HCT116 (cell line): ENCODE measurements at regions not wholly inside any gene's neighbourhood (a gene's known extent, or its start where the extent isn't known, plus 50 kb on each side); places are given as distances from the start of the nearest gene placed in this dataset.

Experiments
- ATAC-seq: fragments of 200-7000 bp; cut with Tn5 transposase; 2 replicates; pipeline ENCODE4 v1.9.1; 2020; ENCODE audit warnings: mild to moderate bottlenecking, moderate library complexity
- BruUV-seq: library from RNA; stranded (reverse); fragments of 400-500 nt; replicated peaks from 2 replicates; lab custom pipeline; 2021; lab: Mats Ljungman, UMichigan
- CTCF ChIA-PET: fragments of 300-600 bp; sonication (Branson Sonifier 250); formaldehyde crosslinking; loops from one replicate; lab custom pipeline; 2021; ENCODE audit warnings: antibody characterized with exemption; lab: Charles Lee
- POLR2A ChIA-PET: fragments of 300-600, 350-600 bp; sonication (Branson Sonifier 250); formaldehyde crosslinking; loops from one replicate; lab custom pipeline; 2021; ENCODE audit warnings: antibody characterized with exemption; lab: Charles Lee
- RAD21 ChIA-PET, 2 experiments: fragments of 300-600 bp; sonication (Branson Sonifier 250); formaldehyde crosslinking; loops; one replicate each; lab custom pipeline; 2023; ENCODE audit warnings: low total read pairs in 2 of 2; ENCODE audit not compliant: uncharacterized antibody in 2 of 2, unreplicated experiment in 2 of 2, low non-redundant PET in 1 of 2; lab: Charles Lee
- DNase-seq: peaks from one replicate; pipeline ENCODE4 v3.0.0-alpha.2; 2010; ENCODE audit warnings: low read depth, low spot score
- H2AFZ ChIP-seq: fragments of 200-600 bp; shearing (Covaris generic), sonication (generic); 2 replicates; pipeline ENCODE4 v1.6.1; 2017; ENCODE audit warnings: low read depth, mixed run types, mixed read lengths, antibody characterized with exemption, low read length; ENCODE audit not compliant: poor library complexity, severe bottlenecking
- H3K27ac ChIP-seq: 2 replicates; pipeline ENCODE4 v1.5.1; 2012; ENCODE audit warnings: low read depth, low read length
- H3K27me3 ChIP-seq: fragments of 200-600 bp; sonication (generic); 2 replicates; pipeline ENCODE4 v1.6.1; 2016; ENCODE audit warnings: mixed run types, low read length, mixed read lengths; ENCODE audit not compliant: insufficient read depth
- H3K36me3 ChIP-seq, 2 experiments: fragments of 200-500 bp in 1 of 2; fragments of 200-600 bp in 1 of 2; sonication (Bioruptor generic) in 1 of 2; sonication (generic) in 1 of 2; 2 replicates each; pipeline versions ENCODE4 v1.5.1 to v1.6.1; 2014 to 2016; ENCODE audit warnings: low read length in 2 of 2, inconsistent platforms in 1 of 2, mixed read lengths in 1 of 2, mixed run types in 1 of 2; ENCODE audit not compliant: insufficient read depth in 2 of 2, control insufficient read depth in 1 of 2
- H3K4me1 ChIP-seq, 2 experiments: fragments of 200-600 bp in 1 of 2; sonication (generic) in 1 of 2; 2 replicates each; pipeline versions ENCODE4 v1.5.1 to v1.6.1; 2012 to 2017; ENCODE audit warnings: low read length in 2 of 2, inconsistent platforms in 1 of 2, mild to moderate bottlenecking in 1 of 2, mixed read lengths in 1 of 2, mixed run types in 1 of 2, moderate library complexity in 1 of 2; ENCODE audit not compliant: insufficient read depth in 2 of 2, control insufficient read depth in 1 of 2
- H3K4me2 ChIP-seq: fragments of 200-600 bp; sonication (generic); 2 replicates; pipeline ENCODE4 v1.6.1; 2017; ENCODE audit warnings: mixed run types, low read length, mixed read lengths
- H3K4me3 ChIP-seq, 2 experiments: fragments of 200-600 bp in 1 of 2; sonication (generic) in 1 of 2; replicated peaks in 1 of 2; 2 replicates each; pipeline ENCODE4 v1.5.1; 2011 to 2016; ENCODE audit warnings: low read length in 2 of 2, control low read depth in 1 of 2, low read depth in 1 of 2, mild to moderate bottlenecking in 1 of 2, mixed read lengths in 1 of 2, mixed run types in 1 of 2
- H3K79me2 ChIP-seq: fragments of 200-600 bp; sonication (generic); 2 replicates; pipeline ENCODE4 v1.6.1; 2017; ENCODE audit warnings: mild to moderate bottlenecking, mixed run types, low read length, moderate library complexity, mixed read lengths; ENCODE audit not compliant: insufficient read depth
- H3K9ac ChIP-seq: fragments of 200-600 bp; sonication (generic); 2 replicates; pipeline ENCODE4 v1.6.1; 2016; ENCODE audit warnings: low read length, mixed read lengths
- H3K9me2 ChIP-seq: fragments of 200-600 bp; sonication (generic), shearing (Covaris generic); 2 replicates; pipeline ENCODE4 v1.6.1; 2017; ENCODE audit warnings: mixed run types, mild to moderate bottlenecking, moderate library complexity; ENCODE audit not compliant: insufficient read depth
- H3K9me3 ChIP-seq, 2 experiments: fragments of 200-500 bp in 1 of 2; fragments of 200-600 bp in 1 of 2; sonication (Bioruptor generic) in 1 of 2; sonication (generic) in 1 of 2; 2 replicates each; pipeline ENCODE4 v1.6.1; 2014 to 2017; ENCODE audit warnings: low read length in 2 of 2, mixed read lengths in 2 of 2, inconsistent platforms in 1 of 2, low read depth in 1 of 2, mild to moderate bottlenecking in 1 of 2, mixed run types in 1 of 2, moderate library complexity in 1 of 2; ENCODE audit not compliant: control insufficient read depth in 1 of 2, insufficient read depth in 1 of 2
- H4K20me1 ChIP-seq: fragments of 200-600 bp; sonication (generic), shearing (Covaris generic); 2 replicates; pipeline ENCODE4 v1.6.1; 2017; ENCODE audit warnings: mixed run types, mild to moderate bottlenecking, moderate library complexity; ENCODE audit not compliant: insufficient read depth
- CBX3 ChIP-seq: IDR thresholded peaks from 2 replicates; pipeline ENCODE4 v1.6.1; 2012; ENCODE audit warnings: low read depth
- EGR1 ChIP-seq: IDR thresholded peaks from 2 replicates; pipeline ENCODE4 v1.6.1; 2012; ENCODE audit warnings: low read depth
- ELF1 ChIP-seq: IDR thresholded peaks from 2 replicates; pipeline ENCODE4 v1.6.1; 2012; ENCODE audit warnings: low read depth, borderline replicate concordance
- EZH2phosphoT487 ChIP-seq: fragments of 200-600 bp; IDR thresholded peaks from 2 replicates; pipeline ENCODE4 v1.6.1; 2018; ENCODE audit warnings: antibody characterized with exemption, borderline replicate concordance
- FOSL1 ChIP-seq: IDR thresholded peaks from 2 replicates; pipeline ENCODE4 v1.6.1; 2012; ENCODE audit warnings: low read depth
- JUND ChIP-seq: IDR thresholded peaks from 2 replicates; pipeline ENCODE4 v1.6.1; 2012
- POLR2A ChIP-seq: IDR thresholded peaks from 2 replicates; pipeline ENCODE4 v1.7.0; 2011; ENCODE audit warnings: borderline replicate concordance; ENCODE audit not compliant: insufficient read depth, insufficient read length; ENCODE audit errors: extremely low read depth
- POLR2AphosphoS5 ChIP-seq: IDR thresholded peaks from 2 replicates; pipeline ENCODE4 v1.6.1; 2011; ENCODE audit warnings: mild to moderate bottlenecking, low read depth, low read length, moderate library complexity
- SP1 ChIP-seq: IDR thresholded peaks from 2 replicates; pipeline ENCODE4 v1.6.1; 2012; ENCODE audit warnings: low read depth
- TCF7L2 ChIP-seq: IDR thresholded peaks from 2 replicates; pipeline ENCODE4 v1.7.0; 2011; ENCODE audit warnings: borderline replicate concordance, inconsistent platforms; ENCODE audit not compliant: insufficient read depth, insufficient read length; ENCODE audit errors: extremely low read depth
- YY1 ChIP-seq: IDR thresholded peaks from 2 replicates; pipeline ENCODE4 v1.6.1; 2011; ENCODE audit warnings: low read length, low read depth, moderate library complexity, mild to moderate bottlenecking; ENCODE audit not compliant: insufficient replicate concordance; ENCODE audit errors: extremely low read depth
- ZFX ChIP-seq: fragments of 450-650 bp; IDR thresholded peaks from 2 replicates; pipeline ENCODE4 v1.6.1; 2017
- ZNF274 ChIP-seq: fragments of 200-500 bp; sonication (Bioruptor generic); IDR thresholded peaks from 2 replicates; pipeline ENCODE4 v1.6.1; 2014; ENCODE audit warnings: mild to moderate bottlenecking, low read depth, low read length, inconsistent platforms
- intact Hi-C: fragments of 100-400 bp; cut with micrococcal nuclease; formaldehyde crosslinking; loops from 2 replicates; pipeline ENCODE4 v1.10.0; 2022
- TF ChIP-seq, protein P1 (sequence below): IDR thresholded peaks from 2 replicates; pipeline ENCODE4 v1.6.1; 2011; ENCODE audit warnings: mild to moderate bottlenecking, low read length, moderate library complexity; ENCODE audit not compliant: insufficient replicate concordance; ENCODE audit errors: extremely low read depth
- TF ChIP-seq, protein P2 (sequence below): IDR thresholded peaks from 2 replicates; pipeline ENCODE4 v1.6.1; 2012
- TF ChIP-seq, protein P3 (sequence below): IDR thresholded peaks from 2 replicates; pipeline ENCODE4 v1.6.1; 2012
- TF ChIP-seq, protein P4 (sequence below): IDR thresholded peaks from 2 replicates; pipeline ENCODE4 v1.6.1; 2012; ENCODE audit warnings: low read depth

DNA sequence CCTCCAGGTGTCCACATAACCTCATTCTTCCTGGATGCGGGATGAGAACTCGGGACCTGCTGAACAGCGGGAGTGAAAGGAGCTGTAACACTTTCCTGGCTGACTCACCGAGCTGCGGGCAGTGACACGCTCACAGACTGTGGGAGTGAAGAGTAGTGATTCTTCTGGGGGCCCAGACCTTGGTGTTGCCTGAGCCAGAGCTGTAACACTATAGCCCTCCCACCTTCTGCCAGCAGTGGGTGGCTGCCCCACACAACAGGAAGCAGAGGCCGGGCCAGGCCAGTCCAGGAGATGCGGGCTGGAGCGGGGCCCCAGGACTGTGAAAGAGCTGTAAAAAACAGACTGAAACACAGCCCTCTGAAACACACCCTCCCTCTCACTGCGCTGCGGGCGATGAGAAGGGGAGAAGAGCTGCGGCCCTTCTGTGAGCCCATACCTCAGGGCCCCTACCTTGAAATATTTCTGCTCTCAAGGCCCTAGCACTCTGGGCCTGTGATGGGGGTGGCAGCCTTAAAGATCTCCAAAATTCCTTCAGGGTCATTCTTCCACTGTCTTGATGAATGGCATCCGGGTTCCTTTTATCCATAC lies 464.0 kb upstream of the CCDC54 start:
- ChIA-PET RAD21 (no interaction called here), CTCF (no interaction called here), POLR2A (no interaction called here)
- no peaks in the 10 kb centered on the region for H3K36me3 ChIP-seq
- no peak overlapping the region for H3K4me3 ChIP-seq
- H3K27ac ChIP-seq: no peak overlapping the region
- H2AFZ ChIP-seq: no peak overlapping the region
- H3K9ac ChIP-seq: no peak overlapping the region
- no peaks in the 10 kb centered on the region for H3K27me3 ChIP-seq
- no peaks in the 10 kb centered on the region; a peak in 1 of 4 replicates for H3K9me3 ChIP-seq
- BruUV-seq: no TSS peak
- intact Hi-C loops: no loop called here
- no peaks in the 10 kb centered on the region for H4K20me1 ChIP-seq
- H3K9me2 ChIP-seq: no peaks in the 10 kb centered on the region
- no peak overlapping the region for H3K4me2 ChIP-seq
- H3K4me1 ChIP-seq: no peaks in the 10 kb centered on the region
- H3K79me2 ChIP-seq: no peaks in the 10 kb centered on the region
- ATAC-seq (no peak), DNase-seq (no peak)
- TF ChIP-seq, protein P1, sequence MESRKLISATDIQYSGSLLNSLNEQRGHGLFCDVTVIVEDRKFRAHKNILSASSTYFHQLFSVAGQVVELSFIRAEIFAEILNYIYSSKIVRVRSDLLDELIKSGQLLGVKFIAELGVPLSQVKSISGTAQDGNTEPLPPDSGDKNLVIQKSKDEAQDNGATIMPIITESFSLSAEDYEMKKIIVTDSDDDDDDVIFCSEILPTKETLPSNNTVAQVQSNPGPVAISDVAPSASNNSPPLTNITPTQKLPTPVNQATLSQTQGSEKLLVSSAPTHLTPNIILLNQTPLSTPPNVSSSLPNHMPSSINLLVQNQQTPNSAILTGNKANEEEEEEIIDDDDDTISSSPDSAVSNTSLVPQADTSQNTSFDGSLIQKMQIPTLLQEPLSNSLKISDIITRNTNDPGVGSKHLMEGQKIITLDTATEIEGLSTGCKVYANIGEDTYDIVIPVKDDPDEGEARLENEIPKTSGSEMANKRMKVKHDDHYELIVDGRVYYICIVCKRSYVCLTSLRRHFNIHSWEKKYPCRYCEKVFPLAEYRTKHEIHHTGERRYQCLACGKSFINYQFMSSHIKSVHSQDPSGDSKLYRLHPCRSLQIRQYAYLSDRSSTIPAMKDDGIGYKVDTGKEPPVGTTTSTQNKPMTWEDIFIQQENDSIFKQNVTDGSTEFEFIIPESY: no peak
- TF ChIP-seq ZNF274 (no peak), TCF7L2 (no peak), JUND (no peak), ZFX (no peak), ELF1 (no peak), EGR1 (no peak), SP1 (no peak), POLR2AphosphoS5 (no peak), YY1 (no peak), FOSL1 (no peak), POLR2A (no peak), CBX3 (no peak), EZH2phosphoT487 (no peak)
- TF ChIP-seq, protein P2, sequence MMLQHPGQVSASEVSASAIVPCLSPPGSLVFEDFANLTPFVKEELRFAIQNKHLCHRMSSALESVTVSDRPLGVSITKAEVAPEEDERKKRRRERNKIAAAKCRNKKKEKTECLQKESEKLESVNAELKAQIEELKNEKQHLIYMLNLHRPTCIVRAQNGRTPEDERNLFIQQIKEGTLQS: no peak
- TF ChIP-seq, protein P3, sequence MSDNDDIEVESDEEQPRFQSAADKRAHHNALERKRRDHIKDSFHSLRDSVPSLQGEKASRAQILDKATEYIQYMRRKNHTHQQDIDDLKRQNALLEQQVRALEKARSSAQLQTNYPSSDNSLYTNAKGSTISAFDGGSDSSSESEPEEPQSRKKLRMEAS: no peak
- TF ChIP-seq, protein P4, sequence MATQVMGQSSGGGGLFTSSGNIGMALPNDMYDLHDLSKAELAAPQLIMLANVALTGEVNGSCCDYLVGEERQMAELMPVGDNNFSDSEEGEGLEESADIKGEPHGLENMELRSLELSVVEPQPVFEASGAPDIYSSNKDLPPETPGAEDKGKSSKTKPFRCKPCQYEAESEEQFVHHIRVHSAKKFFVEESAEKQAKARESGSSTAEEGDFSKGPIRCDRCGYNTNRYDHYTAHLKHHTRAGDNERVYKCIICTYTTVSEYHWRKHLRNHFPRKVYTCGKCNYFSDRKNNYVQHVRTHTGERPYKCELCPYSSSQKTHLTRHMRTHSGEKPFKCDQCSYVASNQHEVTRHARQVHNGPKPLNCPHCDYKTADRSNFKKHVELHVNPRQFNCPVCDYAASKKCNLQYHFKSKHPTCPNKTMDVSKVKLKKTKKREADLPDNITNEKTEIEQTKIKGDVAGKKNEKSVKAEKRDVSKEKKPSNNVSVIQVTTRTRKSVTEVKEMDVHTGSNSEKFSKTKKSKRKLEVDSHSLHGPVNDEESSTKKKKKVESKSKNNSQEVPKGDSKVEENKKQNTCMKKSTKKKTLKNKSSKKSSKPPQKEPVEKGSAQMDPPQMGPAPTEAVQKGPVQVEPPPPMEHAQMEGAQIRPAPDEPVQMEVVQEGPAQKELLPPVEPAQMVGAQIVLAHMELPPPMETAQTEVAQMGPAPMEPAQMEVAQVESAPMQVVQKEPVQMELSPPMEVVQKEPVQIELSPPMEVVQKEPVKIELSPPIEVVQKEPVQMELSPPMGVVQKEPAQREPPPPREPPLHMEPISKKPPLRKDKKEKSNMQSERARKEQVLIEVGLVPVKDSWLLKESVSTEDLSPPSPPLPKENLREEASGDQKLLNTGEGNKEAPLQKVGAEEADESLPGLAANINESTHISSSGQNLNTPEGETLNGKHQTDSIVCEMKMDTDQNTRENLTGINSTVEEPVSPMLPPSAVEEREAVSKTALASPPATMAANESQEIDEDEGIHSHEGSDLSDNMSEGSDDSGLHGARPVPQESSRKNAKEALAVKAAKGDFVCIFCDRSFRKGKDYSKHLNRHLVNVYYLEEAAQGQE: no peak
- TF ChIP-seq, all 23 proteins: peak for 0
